KG1 (cell line): ENCODE measurements at regions not wholly inside any gene's neighbourhood (a gene's known extent, or its start where the extent isn't known, plus 50 kb on each side); places are given as distances from the start of the nearest gene placed in this dataset.
"Not testable (repeated sequence)": the region's sequence is repeated elsewhere in the genome, so short reads cannot be mapped to it uniquely, and the experiment has no call there.

Source experiments
- DNase-seq: peaks from one replicate; lab custom pipeline; 2025; lab: John Stamatoyannopoulos, UW

DNA sequence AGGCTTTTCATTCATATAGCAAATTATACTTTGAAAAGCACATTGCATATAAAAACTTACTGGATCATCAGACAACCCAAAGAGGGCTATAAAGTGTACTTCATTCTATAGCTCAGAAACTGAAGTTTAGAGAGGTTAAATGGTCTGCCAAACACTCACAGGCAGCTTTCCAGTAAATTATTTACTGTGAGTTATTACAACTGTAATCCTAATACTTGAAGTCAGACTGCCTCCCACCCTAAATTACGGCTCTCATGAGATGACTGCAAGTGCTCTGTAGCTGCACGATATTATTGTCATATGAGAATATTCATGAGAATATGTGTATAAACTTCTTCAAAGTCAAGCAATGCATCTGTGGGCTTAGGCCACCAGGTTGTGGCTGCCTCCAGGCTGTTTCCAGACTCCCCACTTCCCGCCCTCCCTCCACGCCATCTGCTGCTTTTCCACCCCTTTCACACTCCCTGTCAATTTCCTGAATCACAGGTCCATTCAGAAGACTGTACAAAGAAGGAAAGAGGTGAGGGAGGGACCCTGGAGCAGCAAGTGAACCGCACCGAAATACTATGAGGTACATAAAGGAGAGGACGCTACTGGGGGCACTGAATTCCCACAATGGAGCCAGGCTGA, 111.1 kb upstream of the SPOPL start:
- no peak for DNase-seq

GRCh38 chr2:138391946-138392345, 109.6 kb upstream of the SPOPL start:
- DNase-seq: no peak

DNA sequence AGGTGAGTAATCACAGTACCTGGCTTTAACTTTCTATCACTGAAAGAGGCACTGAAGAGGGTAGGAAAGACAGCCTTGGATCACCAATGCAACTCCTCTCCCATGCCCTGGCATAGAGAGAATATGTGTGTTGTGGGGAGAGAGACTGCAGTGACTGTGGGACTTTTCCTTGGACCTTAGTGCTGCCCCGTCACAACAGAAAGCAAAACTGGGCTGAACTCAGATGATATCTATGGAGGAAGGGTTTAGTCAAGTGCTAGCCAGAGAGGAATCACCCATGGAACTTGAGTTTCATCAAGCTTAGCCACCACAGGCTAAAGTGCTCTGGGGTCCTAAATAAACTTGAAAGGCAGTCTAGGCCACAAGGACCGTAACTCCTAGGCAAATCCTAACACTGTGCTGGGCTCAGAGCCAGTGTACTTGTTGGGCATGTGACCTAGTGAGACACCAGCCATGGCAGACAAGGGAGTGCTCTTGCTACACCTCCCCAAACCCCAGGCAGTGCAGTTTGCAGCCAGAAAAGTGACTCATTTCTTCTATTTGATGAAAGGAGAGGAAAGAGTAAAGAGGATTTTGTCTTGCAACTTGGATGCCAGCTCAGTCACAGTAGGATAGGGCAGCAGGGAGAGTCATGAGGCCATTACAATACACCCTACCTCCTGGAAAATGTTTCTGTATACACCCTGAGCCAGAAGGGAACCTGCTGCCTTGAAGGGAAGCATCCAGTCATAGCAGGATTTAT, 105.8 kb upstream of the SPOPL start:
- no peak for DNase-seq

DNA sequence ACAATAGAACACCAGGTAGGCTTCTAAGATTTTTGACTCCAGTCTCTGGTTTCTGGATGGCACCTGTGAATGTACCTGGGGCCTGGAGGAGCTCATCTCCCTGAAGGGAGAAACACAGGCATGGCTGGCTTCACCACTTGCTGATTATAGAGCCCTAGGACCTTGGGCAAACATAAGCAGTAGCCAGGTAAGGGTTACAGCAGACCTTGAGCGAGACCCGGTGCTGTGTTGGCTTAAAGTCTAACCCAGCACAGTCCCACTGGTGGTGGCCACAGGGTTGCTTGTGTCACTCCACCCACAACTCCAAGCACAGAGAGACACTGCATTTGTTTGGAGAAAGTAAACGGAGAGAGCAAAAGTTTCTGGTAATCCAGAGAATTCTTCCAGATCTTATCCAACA, 104.7 kb upstream of the SPOPL start:
- DNase-seq: no peak

- no peak for DNase-seq
Observed at GRCh38 chr2:138403431-138403927, 98.1 kb upstream of the SPOPL start.

DNA sequence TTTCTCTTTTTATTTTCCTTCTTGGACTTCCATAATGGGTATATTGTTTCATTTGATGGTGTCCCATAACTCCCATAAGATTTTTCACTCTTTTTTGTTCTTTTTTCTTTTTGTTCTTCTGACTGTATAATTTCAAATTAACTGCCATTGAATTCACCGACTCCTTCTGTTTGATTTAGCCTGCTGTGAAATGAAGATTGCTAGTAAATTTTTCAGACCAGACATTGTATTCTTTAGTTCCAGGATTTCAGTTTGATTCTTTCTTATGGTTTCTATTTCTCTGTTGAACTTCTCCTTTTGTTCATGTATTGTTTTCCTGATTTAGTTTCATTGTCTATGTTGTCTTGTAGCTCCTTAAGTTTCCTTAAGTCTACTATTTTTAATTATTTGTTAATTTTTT, 87.6 kb upstream of the SPOPL start:
- no peak for DNase-seq

GRCh38 chr2:138415985-138416384, 85.6 kb upstream of the SPOPL start:
- no peak for DNase-seq

DNA sequence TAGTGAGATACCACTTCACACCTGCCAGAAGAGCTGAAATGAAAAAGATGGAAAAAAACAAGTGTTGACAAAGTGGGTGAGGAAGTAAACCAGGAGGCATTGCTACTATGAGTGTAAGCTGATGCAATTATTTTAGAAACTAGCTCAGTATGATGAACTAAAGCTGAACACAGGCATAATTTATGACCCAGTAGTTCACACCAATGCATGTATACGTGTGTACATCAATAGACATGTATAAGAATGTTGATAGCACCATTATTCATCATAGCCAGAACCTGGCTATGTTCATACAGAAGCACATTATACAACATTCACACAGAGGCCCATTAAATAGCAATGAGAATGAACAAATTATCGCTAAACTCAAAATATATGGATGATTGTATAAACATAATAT, 83.1 kb upstream of the SPOPL start:
- no peak for DNase-seq

DNA sequence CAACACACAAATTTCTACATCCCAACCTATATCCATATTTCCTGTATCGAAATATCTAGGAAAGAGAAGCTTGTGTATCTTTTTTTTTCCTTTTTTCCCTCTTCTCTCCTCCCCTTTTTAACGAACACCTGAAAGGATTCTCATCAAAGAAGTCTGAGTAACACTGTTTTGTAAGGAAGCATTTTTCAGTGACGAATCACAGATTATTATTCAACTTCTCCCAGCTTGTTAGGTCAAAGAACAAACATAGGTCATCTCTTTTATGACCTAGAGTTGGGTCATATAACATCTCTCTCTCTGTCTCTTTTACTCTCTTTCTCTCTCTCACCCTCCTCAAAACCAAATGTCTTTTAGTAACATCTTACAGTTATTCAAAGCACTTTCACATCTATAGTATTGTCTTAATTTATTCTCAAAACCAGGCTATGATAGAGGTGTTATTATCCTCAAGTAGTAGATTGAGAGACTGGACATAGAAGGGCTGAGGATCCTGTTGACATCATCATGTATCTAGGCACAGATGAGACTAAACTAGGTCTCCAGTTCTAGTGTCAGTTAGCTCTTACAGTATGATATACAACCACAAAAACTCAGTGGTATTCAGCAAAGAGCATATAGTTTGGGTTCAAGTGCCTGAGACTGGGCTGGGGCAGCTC, 80.1 kb upstream of the SPOPL start:
- no peak for DNase-seq

GRCh38 chr2:138421971-138422335, 79.6 kb upstream of the SPOPL start:
- DNase-seq: no peak

DNA sequence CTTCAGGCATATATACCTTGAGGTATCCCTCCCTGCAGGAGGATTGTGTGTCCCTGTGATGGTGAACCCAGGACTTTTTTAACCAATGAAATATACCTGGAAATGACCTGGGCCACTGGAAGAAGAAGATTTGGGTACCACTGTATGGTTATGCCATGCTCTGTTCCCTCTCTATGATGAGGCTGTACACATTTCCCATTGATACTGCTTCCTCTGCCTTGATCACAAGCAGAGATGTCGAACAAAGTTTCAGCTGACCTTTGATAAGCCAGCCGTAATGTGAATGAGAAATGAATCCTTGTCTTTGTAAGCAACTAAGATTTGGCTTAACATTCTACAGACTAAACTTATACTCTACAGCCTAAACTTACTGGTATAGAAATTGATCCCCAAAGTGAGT, 78.4 kb upstream of the SPOPL start:
- DNase-seq: no peak

DNA sequence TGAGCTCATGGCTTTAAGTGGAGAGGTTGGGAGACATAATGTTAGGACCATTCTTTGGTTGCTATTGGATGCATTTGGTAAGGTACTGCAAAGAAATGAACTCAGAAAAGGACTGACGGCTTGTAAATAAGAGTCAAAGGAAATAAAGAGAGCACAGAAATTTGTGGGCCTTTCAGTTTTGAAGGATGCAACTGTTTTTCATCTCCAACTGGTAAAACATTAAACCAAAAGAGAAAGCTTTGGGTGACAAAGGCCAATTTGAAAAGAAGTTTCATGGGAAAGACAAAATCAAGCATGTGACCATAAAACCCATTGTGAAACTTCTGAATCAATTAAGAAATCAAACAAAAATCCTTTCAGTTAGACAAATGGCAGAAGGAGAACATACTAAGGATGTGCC, 77.8 kb upstream of the SPOPL start:
- no peak for DNase-seq

DNA sequence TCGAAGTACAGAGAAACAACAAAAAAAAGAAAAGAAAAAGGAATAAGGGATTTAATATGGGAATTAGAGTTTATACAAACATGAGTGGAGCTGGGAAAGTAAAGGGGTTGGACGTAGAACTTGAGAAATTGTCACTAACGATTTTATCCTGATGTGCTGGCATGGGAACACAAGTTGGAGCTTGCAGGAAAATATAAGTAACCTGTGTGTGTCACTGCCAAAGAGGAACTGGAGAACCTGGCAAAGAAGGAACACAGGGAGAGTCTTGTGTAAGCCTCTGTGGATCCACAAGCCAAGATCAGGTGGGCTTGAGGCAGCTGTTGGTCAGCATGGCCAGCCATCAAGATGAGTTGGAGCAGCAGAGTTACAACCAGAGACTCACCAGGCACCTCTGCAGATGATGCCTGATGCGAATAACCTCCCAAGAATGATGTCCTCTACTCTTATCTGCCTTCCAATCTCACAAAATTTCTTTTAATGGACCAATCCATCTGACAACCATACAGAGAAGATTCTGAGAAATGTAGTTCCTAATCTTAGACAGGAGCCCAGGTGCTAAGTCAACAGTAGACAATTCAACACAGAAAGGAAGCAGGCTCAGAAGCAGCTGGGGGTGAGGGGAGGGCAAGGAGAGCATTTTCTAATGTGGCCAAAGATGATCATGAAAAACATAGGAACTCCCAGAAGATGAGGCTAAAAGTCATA, 77.0 kb upstream of the SPOPL start:
- no peak for DNase-seq

DNA sequence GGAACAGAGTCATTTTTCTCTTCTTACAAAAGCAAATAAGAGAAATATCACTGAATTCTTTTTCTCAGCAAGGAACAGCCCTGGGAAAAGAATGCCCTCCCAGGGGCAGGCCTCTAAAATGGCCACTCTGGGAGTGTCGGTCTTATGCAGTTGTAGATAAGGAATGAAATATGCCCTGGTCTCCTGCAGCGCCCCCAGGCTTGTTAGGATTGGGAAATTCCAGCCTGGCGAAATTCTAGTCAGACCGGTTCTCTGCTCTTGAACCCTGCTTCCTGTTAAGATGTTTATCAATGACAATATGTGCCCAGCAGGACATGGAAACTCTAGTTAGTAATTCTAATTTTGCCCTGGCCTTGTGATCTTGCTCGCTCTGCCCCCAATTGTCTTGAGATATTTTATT, 75.5 kb upstream of the SPOPL start:
- not testable (repeated sequence) for DNase-seq

DNA sequence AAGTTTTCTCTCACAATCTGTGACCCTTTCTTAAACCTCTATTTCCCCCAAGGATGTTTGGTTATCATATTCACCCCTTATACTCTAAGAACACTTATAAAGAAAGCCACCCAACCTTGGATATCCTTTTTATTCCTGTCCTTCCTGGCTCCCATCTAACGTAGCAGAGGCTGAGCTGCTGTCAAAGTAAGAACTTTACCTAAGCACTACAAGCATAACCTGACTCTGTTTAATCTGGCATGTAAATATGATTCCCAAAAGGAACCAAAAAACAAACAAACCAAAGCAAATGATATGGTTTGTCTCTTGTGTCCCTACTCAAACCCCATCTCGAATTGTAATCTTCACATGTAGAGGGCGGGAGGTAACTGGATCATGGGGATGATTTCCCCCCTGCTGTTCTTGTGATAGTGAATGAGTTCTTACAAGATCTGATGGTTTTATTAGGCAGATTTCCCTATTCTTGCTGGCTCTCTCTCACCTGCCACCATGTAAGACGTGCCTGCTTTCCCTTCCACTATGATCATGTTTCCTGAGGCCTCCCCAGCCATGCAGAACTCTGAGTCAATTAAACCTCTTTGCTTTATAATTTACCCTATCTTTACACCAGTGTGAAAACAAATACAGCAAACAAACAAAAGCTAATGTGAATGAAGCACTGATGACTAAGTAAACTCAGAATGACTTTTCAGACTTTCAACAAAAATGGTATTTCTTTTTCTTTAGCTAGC, 72.7 kb upstream of the SPOPL start:
- no peak for DNase-seq

DNA sequence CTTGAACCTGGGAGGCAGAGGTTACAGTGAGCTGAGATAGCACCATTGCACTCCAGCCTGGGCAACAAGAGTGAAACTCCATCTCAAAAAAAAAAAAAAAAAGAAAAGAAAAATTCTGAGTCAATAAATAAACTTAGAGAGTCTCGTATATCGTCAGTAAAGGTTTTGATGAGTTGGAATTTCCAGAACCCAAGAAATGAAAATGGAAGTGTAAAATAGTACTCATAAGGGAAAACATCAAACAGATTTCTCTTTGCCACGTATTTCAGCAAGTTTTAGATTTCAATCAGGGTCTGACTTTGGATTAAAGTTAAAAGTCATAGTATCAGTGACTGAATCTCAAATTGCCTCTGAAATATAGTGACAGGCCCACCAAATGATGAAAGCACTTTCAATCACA, 71.4 kb upstream of the SPOPL start:
- no peak for DNase-seq

DNA sequence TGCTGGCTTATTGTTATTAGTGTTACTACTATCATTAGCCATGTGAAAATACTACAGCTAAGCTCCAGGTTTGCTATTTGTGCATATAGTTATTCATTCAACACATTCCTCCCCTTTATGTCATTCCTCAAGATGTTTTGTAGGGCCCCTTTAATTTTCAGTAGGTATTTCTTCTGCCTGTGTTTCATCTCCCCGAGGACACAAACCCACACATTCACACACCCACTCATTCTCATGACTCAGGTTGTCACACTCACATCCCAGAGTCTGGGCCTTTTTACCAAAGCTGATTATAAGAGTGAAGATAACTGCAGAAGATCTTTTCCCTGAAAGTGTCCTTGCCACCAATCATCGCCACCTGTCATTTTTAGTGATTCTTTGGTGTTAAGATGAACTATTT, 68.6 kb upstream of the SPOPL start:
- no peak for DNase-seq

DNA sequence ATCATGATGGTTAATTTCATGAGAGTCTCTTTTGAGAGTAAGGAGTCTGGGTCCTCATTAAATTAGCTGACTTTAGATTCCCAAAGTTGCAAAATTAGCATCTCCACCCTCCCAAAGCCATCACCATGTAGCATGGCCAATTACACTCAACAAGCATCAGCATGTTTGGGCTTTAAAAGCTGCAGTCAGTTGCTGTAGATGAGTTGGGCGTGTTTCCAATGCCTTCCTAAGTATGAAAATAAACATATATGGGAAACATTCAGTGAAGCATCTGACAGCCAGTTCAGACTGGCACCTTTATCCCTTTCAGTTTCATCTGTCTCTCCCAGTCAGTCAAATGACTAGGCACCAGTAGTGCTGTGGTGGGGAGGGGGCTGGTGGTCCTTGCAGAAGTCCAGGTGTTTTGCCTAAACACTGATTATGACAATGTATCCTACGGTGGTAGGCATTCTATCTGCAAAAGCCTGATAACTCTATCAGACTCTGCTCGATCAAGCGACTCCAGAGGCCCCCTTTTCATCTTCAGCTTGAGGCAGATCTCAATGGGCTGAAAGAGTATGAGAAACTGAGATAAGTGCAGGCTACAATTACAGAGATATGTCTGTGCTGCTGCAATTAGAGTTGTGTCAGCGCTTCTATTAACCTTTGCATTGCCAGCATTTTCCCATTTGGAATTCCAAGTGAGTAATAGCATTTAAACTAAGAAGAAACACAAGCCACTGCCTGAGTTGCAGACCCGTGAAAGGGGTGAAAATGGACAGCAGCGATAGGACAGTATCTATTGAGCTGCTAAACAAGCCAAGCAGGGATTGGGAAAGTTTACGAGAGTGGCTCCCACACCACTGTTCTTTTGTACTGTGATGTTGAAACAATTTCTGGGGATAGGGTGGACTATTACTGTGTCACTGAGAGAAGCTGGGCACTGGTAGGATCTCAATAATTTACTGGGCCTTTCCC, 67.3 kb upstream of the SPOPL start:
- no peak for DNase-seq

- DNase-seq: no peak
Observed at GRCh38 chr2:138435701-138436100, 65.9 kb upstream of the SPOPL start.

DNA sequence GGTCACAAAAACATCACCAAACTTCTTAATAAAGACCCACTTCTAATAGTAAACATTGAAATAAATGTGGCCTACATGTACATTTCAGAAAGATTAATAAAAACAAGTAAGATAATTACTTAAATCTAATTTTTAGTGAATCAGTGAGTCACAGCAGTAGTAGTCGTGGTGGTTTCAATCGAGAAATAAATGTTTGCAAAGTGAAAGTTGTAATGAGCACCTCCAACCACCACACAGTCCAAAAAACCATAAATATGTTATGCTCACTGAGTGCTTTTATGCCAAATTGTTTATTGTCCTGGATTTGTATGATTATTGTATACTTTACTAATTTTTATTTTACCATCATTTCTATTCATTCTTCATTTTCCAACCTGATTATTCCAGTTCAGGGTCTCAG, 61.8 kb upstream of the SPOPL start:
- no peak for DNase-seq

DNA sequence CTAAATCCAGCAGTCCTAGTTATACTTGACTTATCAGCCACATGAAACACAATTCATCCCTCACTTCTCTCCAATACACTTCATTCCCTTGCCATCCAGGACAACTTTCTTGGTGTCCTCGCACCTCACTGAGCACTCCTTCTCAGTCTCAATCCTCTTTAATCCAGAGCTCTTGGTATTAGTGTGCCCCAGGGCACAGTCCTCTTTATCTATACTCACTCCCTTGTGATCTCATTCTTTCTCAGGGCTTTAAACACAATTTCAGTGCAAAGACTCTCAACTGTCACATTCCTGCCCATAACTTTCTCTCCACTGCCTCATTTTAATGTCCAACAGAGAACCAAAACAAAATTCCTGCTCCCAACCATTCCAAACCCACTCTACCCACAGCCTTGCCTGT, 60.8 kb upstream of the SPOPL start:
- no peak for DNase-seq
